M059J (cell line): ENCODE measurements at regions not wholly inside any gene's neighbourhood (a gene's known extent, or its start where the extent isn't known, plus 50 kb on each side); places are given as distances from the start of the nearest gene placed in this dataset.

ENCODE experiments used
- DNase-seq: peaks from one replicate; pipeline ENCODE4 v3.0.0-alpha.2; 2012; ENCODE audit warnings: low read depth

- peak; percentile 19 for DNase-seq
Measured at GRCh38 chr12:39125566-39125965, 220.2 kb upstream of the CPNE8 start.

GRCh38 chr12:39124768-39125167, 219.4 kb upstream of the CPNE8 start:
- no peak for DNase-seq

GRCh38 chr12:39123580-39124253, 218.3 kb upstream of the CPNE8 start:
- DNase-seq, result peak; percentile 4

GRCh38 chr12:39122562-39123204, 217.3 kb upstream of the CPNE8 start:
- DNase-seq, result peak; percentile 9

- DNase-seq, result no peak
Measured at GRCh38 chr12:39116861-39117260, 211.5 kb upstream of the CPNE8 start.

- DNase-seq, result no peak
Measured at GRCh38 chr12:39112064-39112463, 206.7 kb upstream of the CPNE8 start.

GRCh38 chr12:39105111-39105510, 199.7 kb upstream of the CPNE8 start:
- DNase-seq, result no peak

GRCh38 chr12:39103552-39104165, 198.3 kb upstream of the CPNE8 start:
- DNase-seq, result peak; percentile 66

GRCh38 chr12:39102474-39103209, 197.3 kb upstream of the CPNE8 start:
- peak; percentile 43 for DNase-seq

- DNase-seq, result no peak
Measured at GRCh38 chr12:39095636-39096330, 190.4 kb upstream of the CPNE8 start.

- DNase-seq, result no peak
Measured at GRCh38 chr12:39081910-39082309, 176.5 kb upstream of the CPNE8 start.

- DNase-seq, result no peak
Measured at GRCh38 chr12:39077226-39077625, 171.8 kb upstream of the CPNE8 start.

- no peak for DNase-seq
Measured at GRCh38 chr12:39074063-39074462, 168.7 kb upstream of the CPNE8 start.

GRCh38 chr12:39072658-39073057, 167.3 kb upstream of the CPNE8 start:
- no peak for DNase-seq

- no peak for DNase-seq
Measured at GRCh38 chr12:39071611-39072010, 166.2 kb upstream of the CPNE8 start.

- no peak for DNase-seq
Measured at GRCh38 chr12:39070775-39071174, 165.4 kb upstream of the CPNE8 start.

GRCh38 chr12:39065455-39065854, 160.1 kb upstream of the CPNE8 start:
- DNase-seq, result no peak

- no peak for DNase-seq
Measured at GRCh38 chr12:39064708-39065107, 159.3 kb upstream of the CPNE8 start.

GRCh38 chr12:39062266-39062996, 157.0 kb upstream of the CPNE8 start:
- no peak for DNase-seq

GRCh38 chr12:39061576-39061975, 156.2 kb upstream of the CPNE8 start:
- no peak for DNase-seq

- DNase-seq, result no peak
Measured at GRCh38 chr12:39048395-39048794, 143.0 kb upstream of the CPNE8 start.
